ENCODE measurements at regions not wholly inside any gene's neighbourhood (a gene's known extent, or its start where the extent isn't known, plus 50 kb on each side); places are given as distances from the start of the nearest gene placed in this dataset.

DNA sequence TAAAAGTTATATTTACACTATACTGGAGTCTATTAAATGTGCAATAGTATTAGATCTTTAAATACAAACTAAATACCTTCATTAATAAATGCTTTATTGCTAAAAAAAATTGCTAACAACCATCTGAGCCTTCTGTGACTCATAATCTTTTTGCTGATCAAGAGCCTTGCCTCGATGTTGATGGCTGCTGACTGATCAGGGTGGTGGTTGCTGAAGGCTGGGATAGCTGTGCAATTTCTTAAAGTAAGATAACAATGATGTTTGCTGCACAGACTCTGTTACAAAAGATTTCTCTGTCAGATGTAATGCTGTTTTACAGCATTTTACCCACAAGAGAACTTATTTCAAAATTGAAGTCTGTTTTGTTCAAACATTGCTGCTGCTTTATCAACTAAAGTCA, 421.4 kb upstream of the CYRIA start:
- Histone ChIP-seq H3K4me1 (ENCODE audit: insufficient read depth, low read length) (no peaks in the 10 kb centered on the region), H3K27ac (ENCODE audit: low read depth, low read length) (no peak overlapping the region), H3K36me3 (ENCODE audit: insufficient read depth, low read length) (no peaks in the 10 kb centered on the region), H3K4me3 (ENCODE audit: low read length in 2 of 2) (no peak overlapping the region), H3K27me3 (ENCODE audit: insufficient read depth, low read length) (no peaks in the 10 kb centered on the region), H3K9me3 (ENCODE audit: control insufficient read depth in 1 of 2, low read length in 2 of 2) (no peaks in the 10 kb centered on the region)
- intact Hi-C loops (cut with micrococcal nuclease) = no loop called here
- no peaks in the 10 kb centered on the region for H3K4me1 Mint-ChIP-seq
- ChIA-PET POLR2A (ENCODE audit: partially characterized antibody) (no interaction called here), CTCF (ENCODE audit: partially characterized antibody) (no interaction called here)
- H3K27ac Mint-ChIP-seq = no peak overlapping the region
- peaks cover 0 to 11% (median 4%) of the 10 kb centered on the region in 8 donors for H3K9me3 Mint-ChIP-seq
- DNase-seq = no peak
- H3K36me3 Mint-ChIP-seq = no peaks in the 10 kb centered on the region
- H3K4me3 Mint-ChIP-seq = no peak overlapping the region
- no peaks in the 10 kb centered on the region for H3K27me3 Mint-ChIP-seq

DNA sequence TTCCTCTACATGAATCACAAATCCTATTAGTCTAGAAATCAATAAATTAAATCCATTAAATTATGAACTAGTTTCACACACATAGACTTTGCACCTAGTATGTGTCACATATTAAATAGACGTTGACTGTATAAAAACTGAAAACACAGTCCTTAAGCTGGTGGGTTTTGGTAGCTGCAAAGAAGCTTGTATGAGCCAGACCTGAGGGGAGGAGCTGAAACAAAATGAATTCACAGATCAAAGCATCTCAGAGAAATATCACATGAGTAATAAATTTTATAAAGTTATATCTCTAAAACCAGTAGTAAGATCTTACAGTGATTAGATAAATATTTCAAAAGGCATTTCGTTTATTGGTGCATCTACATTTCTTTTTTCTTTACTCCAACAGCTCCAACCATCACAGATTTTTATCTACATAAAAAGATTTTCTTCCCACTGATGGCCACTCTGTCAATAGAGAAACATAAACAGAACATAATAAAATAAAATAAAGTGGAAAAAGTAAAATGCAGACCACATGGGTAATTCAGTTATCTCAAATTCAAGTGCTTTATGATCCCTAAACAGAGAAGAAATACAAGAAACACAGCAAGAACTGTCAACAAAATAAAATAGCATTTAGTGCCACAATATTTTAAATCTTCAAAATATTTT, 420.0 kb upstream of the CYRIA start:
- ChIA-PET CTCF (ENCODE audit: partially characterized antibody) (no interaction called here), POLR2A (ENCODE audit: partially characterized antibody) (no interaction called here)
- no peaks in the 10 kb centered on the region for H3K4me1 Mint-ChIP-seq
- Histone ChIP-seq H3K27ac (ENCODE audit: low read depth, low read length) (no peak overlapping the region), H3K36me3 (ENCODE audit: insufficient read depth, low read length) (no peaks in the 10 kb centered on the region), H3K4me1 (ENCODE audit: insufficient read depth, low read length) (no peaks in the 10 kb centered on the region), H3K9me3 (ENCODE audit: control insufficient read depth in 1 of 2, low read length in 2 of 2) (no peaks in the 10 kb centered on the region), H3K4me3 (ENCODE audit: low read length in 2 of 2) (no peak overlapping the region), H3K27me3 (ENCODE audit: insufficient read depth, low read length) (no peaks in the 10 kb centered on the region)
- H3K9me3 Mint-ChIP-seq = peaks cover 0 to 12% (median 4%) of the 10 kb centered on the region in 8 donors
- no peak overlapping the region for H3K4me3 Mint-ChIP-seq
- DNase-seq = no peak
- H3K27ac Mint-ChIP-seq = no peak overlapping the region
- no peaks in the 10 kb centered on the region for H3K27me3 Mint-ChIP-seq
- H3K36me3 Mint-ChIP-seq = no peaks in the 10 kb centered on the region
- intact Hi-C loops (cut with micrococcal nuclease) = no loop called here

DNA sequence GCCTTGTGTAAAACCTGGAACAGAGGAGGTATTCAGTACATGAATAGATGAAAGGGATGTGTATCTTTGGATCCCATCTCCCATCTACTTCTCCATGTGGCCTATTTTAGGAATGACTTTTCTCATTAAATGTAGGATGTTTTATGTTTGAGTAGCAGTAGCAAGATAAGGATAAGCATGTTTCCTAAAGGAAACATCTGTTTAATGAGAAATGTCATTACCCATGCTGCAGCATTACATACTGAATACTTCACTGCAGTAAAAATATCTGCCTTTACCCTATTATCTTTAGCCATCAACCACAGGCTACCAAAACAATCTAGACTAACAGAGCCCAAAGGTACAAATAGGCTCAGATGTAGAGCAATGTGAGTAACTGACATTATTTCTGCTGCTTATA, 419.2 kb upstream of the CYRIA start:
- intact Hi-C loops (cut with micrococcal nuclease) = no loop called here
- Mint-ChIP-seq H3K4me3 (no peak overlapping the region), H3K4me1 (no peaks in the 10 kb centered on the region), H3K9me3 (peaks cover 3 to 15% (median 7%) of the 10 kb centered on the region in 8 donors), H3K27ac (no peak overlapping the region), H3K36me3 (no peaks in the 10 kb centered on the region), H3K27me3 (no peaks in the 10 kb centered on the region)
- no peak for DNase-seq
- Histone ChIP-seq H3K4me3 (ENCODE audit: low read length in 2 of 2) (no peak overlapping the region), H3K4me1 (ENCODE audit: insufficient read depth, low read length) (no peaks in the 10 kb centered on the region), H3K27me3 (ENCODE audit: insufficient read depth, low read length) (no peaks in the 10 kb centered on the region), H3K27ac (ENCODE audit: low read depth, low read length) (no peak overlapping the region), H3K36me3 (ENCODE audit: insufficient read depth, low read length) (no peaks in the 10 kb centered on the region), H3K9me3 (ENCODE audit: control insufficient read depth in 1 of 2, low read length in 2 of 2) (no peaks in the 10 kb centered on the region)
- POLR2A ChIA-PET (ENCODE audit: partially characterized antibody) = no interaction called here
- CTCF ChIA-PET (ENCODE audit: partially characterized antibody) = no interaction called here

DNA sequence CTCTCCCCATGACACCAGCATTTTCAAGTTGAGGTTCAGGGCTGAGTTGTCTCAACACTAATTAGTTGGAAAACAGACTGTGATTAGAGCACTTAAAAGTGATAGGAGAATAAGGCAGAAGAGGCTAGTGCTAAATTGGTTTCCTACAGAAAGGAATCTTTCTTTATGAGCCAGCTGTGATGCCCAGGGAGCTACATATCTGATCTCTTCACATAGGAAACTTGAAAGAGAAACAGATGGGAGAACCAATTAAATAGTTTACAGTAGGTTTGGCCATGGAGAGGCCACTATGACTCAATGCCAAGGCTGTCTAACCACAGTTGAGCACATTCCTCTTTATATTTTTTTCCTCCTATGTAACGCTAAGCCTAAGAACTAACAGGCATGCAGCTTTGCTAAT, 418.3 kb upstream of the CYRIA start:
- H3K27ac Mint-ChIP-seq = no peak overlapping the region
- Histone ChIP-seq H3K27ac (ENCODE audit: low read depth, low read length) (no peak overlapping the region), H3K9me3 (ENCODE audit: control insufficient read depth in 1 of 2, low read length in 2 of 2) (no peaks in the 10 kb centered on the region), H3K4me1 (ENCODE audit: insufficient read depth, low read length) (no peaks in the 10 kb centered on the region), H3K27me3 (ENCODE audit: insufficient read depth, low read length) (no peaks in the 10 kb centered on the region), H3K4me3 (ENCODE audit: low read length in 2 of 2) (no peak overlapping the region), H3K36me3 (ENCODE audit: insufficient read depth, low read length) (no peaks in the 10 kb centered on the region)
- DNase-seq = no peak
- H3K36me3 Mint-ChIP-seq = no peaks in the 10 kb centered on the region
- ChIA-PET POLR2A (ENCODE audit: partially characterized antibody) (no interaction called here), CTCF (ENCODE audit: partially characterized antibody) (no interaction called here)
- intact Hi-C loops (cut with micrococcal nuclease) = no loop called here
- H3K9me3 Mint-ChIP-seq = peaks cover 5 to 17% (median 12%) of the 10 kb centered on the region in 8 donors
- no peaks in the 10 kb centered on the region for H3K4me1 Mint-ChIP-seq
- H3K4me3 Mint-ChIP-seq = no peak overlapping the region
- no peaks in the 10 kb centered on the region for H3K27me3 Mint-ChIP-seq

DNA sequence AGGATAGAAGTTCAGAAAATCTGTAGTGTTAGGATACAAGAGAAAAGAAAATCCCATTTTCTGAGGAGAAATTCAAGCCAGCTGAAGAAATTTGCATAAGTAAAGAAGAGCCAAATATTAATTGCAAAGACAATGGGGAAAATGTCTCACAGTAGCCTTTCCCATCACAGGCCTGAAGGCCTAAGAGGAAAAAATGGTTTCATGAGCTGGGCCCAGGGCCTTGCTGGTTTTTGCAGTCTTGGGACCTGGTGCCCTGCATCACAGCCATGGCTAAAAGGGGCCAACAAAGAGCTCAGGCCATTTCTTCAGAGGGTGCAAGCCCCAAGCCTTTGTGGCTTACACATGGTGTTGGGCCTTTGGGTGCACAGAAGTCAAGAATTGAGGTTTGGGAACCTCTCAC, 413.6 kb upstream of the CYRIA start:
- POLR2A ChIA-PET (ENCODE audit: partially characterized antibody) = no interaction called here
- no peaks in the 10 kb centered on the region for H3K4me1 ChIP-seq (ENCODE audit: insufficient read depth, low read length)
- no peaks in the 10 kb centered on the region for H3K36me3 ChIP-seq (ENCODE audit: insufficient read depth, low read length)
- Mint-ChIP-seq H3K4me3 (no peak overlapping the region), H3K4me1 (no peaks in the 10 kb centered on the region), H3K36me3 (no peaks in the 10 kb centered on the region), H3K27ac (no peak overlapping the region), H3K9me3 (peaks cover 6 to 21% (median 15%) of the 10 kb centered on the region in 8 donors), H3K27me3 (no peaks in the 10 kb centered on the region)
- no peaks in the 10 kb centered on the region for H3K27me3 ChIP-seq (ENCODE audit: insufficient read depth, low read length)
- intact Hi-C loops (cut with micrococcal nuclease) = no loop called here
- no peak overlapping the region for H3K27ac ChIP-seq (ENCODE audit: low read depth, low read length)
- DNase-seq = no peak
- H3K4me3 ChIP-seq (ENCODE audit: low read length in 2 of 2) = no peak overlapping the region
- H3K9me3 ChIP-seq (ENCODE audit: control insufficient read depth in 1 of 2, low read length in 2 of 2) = no peaks in the 10 kb centered on the region
- CTCF ChIA-PET (ENCODE audit: partially characterized antibody) = interaction anchor here (1.7 kb wide), 1 partner anchor 29 kb away, joined by 3 read pairs; no protein-coding TSS in a partner anchor

DNA sequence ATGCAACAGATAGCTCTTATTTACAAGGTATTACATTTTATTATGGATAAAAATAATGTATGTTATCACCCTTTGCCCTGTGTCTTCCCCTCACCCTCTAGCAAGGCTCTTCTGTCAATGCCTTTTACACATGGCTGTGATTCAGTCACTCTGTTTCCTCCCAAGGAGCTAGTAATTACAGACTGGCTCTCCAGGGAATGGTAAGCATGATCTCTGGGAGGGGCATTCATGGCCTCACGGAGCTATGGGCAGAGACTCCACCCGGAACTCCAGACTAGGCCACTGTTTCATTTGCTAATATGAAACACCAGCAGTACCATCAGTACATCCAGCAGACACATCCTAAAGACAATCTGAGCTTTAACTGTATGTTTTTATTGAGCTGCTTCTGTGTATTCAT, 410.9 kb upstream of the CYRIA start:
- Mint-ChIP-seq H3K27me3 (no peaks in the 10 kb centered on the region), H3K36me3 (no peaks in the 10 kb centered on the region), H3K9me3 (peaks cover 3 to 26% (median 18%) of the 10 kb centered on the region in 8 donors), H3K4me1 (no peaks in the 10 kb centered on the region), H3K4me3 (no peak overlapping the region), H3K27ac (no peak overlapping the region)
- no peak overlapping the region for H3K27ac ChIP-seq (ENCODE audit: low read depth, low read length)
- H3K4me3 ChIP-seq (ENCODE audit: low read length in 2 of 2) = no peak overlapping the region
- peaks cover 0 to 3% of the 10 kb centered on the region in 2 donors for H3K9me3 ChIP-seq (ENCODE audit: control insufficient read depth in 1 of 2, low read length in 2 of 2)
- ChIA-PET CTCF (ENCODE audit: partially characterized antibody) (interaction anchor here (1.4 kb wide), 1 partner anchor 31 kb away, joined by 3 read pairs; no protein-coding TSS in a partner anchor), POLR2A (ENCODE audit: partially characterized antibody) (no interaction called here)
- H3K27me3 ChIP-seq (ENCODE audit: insufficient read depth, low read length) = no peaks in the 10 kb centered on the region
- no peak for DNase-seq
- intact Hi-C loops (cut with micrococcal nuclease) = no loop called here
- H3K36me3 ChIP-seq (ENCODE audit: insufficient read depth, low read length) = no peaks in the 10 kb centered on the region
- no peaks in the 10 kb centered on the region for H3K4me1 ChIP-seq (ENCODE audit: insufficient read depth, low read length)

DNA sequence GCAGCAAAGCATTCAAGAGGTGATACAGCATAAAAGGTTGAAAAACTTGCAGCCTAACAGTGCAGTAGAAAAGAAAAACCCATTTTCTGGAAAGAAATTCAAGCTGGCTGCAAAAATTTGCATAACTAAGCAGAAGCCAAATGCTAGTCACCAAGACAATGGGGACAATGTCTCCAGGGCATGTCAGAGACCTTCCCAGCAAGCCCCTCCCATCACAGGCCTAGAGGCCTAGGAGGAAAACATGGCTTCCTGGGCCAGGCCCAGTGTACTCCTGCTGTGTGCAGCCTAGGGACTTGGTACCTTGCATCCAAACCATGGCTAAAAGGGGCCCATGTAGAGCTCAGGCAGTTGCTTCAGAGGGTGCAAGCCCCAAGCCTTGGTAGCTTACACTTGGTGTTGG, 405.1 kb upstream of the CYRIA start:
- Histone ChIP-seq H3K4me1 (ENCODE audit: insufficient read depth, low read length) (no peaks in the 10 kb centered on the region), H3K27ac (ENCODE audit: low read depth, low read length) (no peak overlapping the region), H3K27me3 (ENCODE audit: insufficient read depth, low read length) (no peaks in the 10 kb centered on the region), H3K4me3 (ENCODE audit: low read length in 2 of 2) (no peak overlapping the region), H3K9me3 (ENCODE audit: control insufficient read depth in 1 of 2, low read length in 2 of 2) (peaks cover 0 to 3% of the 10 kb centered on the region in 2 donors), H3K36me3 (ENCODE audit: insufficient read depth, low read length) (no peaks in the 10 kb centered on the region)
- ChIA-PET CTCF (ENCODE audit: partially characterized antibody) (no interaction called here), POLR2A (ENCODE audit: partially characterized antibody) (no interaction called here)
- no peak for DNase-seq
- Mint-ChIP-seq H3K9me3 (peaks cover 0 to 13% (median 7%) of the 10 kb centered on the region in 8 donors), H3K4me1 (no peaks in the 10 kb centered on the region), H3K27me3 (no peaks in the 10 kb centered on the region), H3K4me3 (no peak overlapping the region), H3K36me3 (no peaks in the 10 kb centered on the region), H3K27ac (no peak overlapping the region)
- intact Hi-C loops (cut with micrococcal nuclease) = no loop called here

DNA sequence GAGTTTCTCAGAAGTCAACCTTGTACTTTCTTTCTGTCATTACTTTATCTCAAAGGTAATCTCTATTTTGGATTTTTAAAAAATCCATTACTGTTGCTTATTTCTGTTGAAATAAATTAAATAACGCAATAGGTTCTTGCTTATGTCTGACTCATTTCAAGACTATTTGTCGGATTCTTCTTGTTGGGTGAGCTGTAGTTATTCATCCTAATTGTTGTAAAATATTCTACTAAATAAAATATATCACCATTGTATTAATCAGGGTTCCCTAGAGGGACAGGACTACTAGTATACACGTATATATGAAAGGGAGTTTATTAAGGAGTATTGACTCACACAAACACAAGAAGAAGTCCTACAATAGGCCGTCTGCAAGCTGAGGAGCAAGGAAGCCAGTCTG, 403.9 kb upstream of the CYRIA start:
- no peak overlapping the region for H3K27ac Mint-ChIP-seq
- H3K4me1 Mint-ChIP-seq = no peaks in the 10 kb centered on the region
- Histone ChIP-seq H3K36me3 (ENCODE audit: insufficient read depth, low read length) (no peaks in the 10 kb centered on the region), H3K27ac (ENCODE audit: low read depth, low read length) (no peak overlapping the region), H3K4me3 (ENCODE audit: low read length in 2 of 2) (no peak overlapping the region), H3K4me1 (ENCODE audit: insufficient read depth, low read length) (no peaks in the 10 kb centered on the region), H3K27me3 (ENCODE audit: insufficient read depth, low read length) (no peaks in the 10 kb centered on the region), H3K9me3 (ENCODE audit: control insufficient read depth in 1 of 2, low read length in 2 of 2) (peaks cover 0 to 3% of the 10 kb centered on the region in 2 donors)
- H3K4me3 Mint-ChIP-seq = no peak overlapping the region
- ChIA-PET POLR2A (ENCODE audit: partially characterized antibody) (no interaction called here), CTCF (ENCODE audit: partially characterized antibody) (no interaction called here)
- intact Hi-C loops (cut with micrococcal nuclease) = no loop called here
- peaks cover 0 to 13% (median 7%) of the 10 kb centered on the region in 8 donors for H3K9me3 Mint-ChIP-seq
- H3K27me3 Mint-ChIP-seq = no peaks in the 10 kb centered on the region
- no peak for DNase-seq
- H3K36me3 Mint-ChIP-seq = no peaks in the 10 kb centered on the region
